ENCODE measurements at regions not wholly inside any gene's neighbourhood (a gene's known extent, or its start where the extent isn't known, plus 50 kb on each side); places are given as distances from the start of the nearest gene placed in this dataset.
"Not testable (repeated sequence)": the region's sequence is repeated elsewhere in the genome, so short reads cannot be mapped to it uniquely, and the experiment has no call there.

DNA sequence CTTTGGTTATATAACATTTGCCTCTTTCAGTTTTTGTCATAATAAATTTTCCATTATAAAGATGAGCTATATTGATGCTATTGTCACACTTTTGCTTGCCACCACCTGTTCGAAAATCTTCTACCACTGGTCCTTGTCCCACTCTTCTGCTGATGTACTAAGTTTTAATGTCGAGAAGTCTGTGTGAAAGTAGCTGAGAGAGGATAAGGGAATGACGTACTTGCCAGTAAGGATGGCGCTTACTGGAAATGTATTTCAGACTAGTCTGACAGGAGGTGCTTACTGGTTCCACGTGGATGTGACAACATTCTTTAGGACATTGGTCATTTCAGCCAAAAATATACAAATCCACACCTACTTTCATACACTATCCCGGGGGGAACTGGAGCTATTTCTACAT lies 132.7 kb upstream of the NR3C2 start:
- CTCF ChIA-PET = no interaction called here
- H3K9me3 Mint-ChIP-seq = peaks cover 2% of the 10 kb centered on the region
- no peaks in the 10 kb centered on the region for H3K36me3 Mint-ChIP-seq
- no peaks in the 10 kb centered on the region for H3K27me3 Mint-ChIP-seq
- H3K4me1 Mint-ChIP-seq (ENCODE audit: low read depth) = no peaks in the 10 kb centered on the region
- intact Hi-C loops (cut with micrococcal nuclease) = no loop called here
- POLR2A ChIA-PET = no interaction called here
- DNase-seq = no peak
- no peak overlapping the region for H3K27ac Mint-ChIP-seq
- no peak overlapping the region for H3K4me3 Mint-ChIP-seq

DNA sequence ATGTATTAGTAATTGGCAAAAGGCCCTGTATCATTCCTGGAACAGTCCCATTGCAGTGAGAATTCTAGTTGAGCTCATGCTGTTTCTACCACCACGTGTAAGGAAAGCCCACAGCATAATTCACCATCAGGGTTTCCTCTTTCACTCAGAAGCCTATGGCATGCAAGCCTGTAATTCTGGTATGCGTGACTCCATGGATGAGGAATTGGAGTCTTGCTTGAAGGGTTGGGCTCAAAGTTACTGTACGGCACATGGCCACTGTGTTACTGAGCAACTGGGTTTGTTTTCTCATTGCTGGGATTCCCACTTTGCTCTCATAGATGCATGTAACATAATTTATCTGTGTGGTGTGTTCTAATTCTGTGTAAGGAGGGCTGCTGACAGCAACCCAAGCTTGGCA lies 132.3 kb upstream of the NR3C2 start:
- peaks cover 6% of the 10 kb centered on the region for H3K9me3 Mint-ChIP-seq
- H3K4me1 Mint-ChIP-seq (ENCODE audit: low read depth) = no peaks in the 10 kb centered on the region
- intact Hi-C loops (cut with micrococcal nuclease) = no loop called here
- no peaks in the 10 kb centered on the region for H3K27me3 Mint-ChIP-seq
- ChIA-PET POLR2A (no interaction called here), CTCF (no interaction called here)
- H3K27ac Mint-ChIP-seq = no peak overlapping the region
- DNase-seq = no peak
- no peaks in the 10 kb centered on the region for H3K36me3 Mint-ChIP-seq
- no peak overlapping the region for H3K4me3 Mint-ChIP-seq

DNA sequence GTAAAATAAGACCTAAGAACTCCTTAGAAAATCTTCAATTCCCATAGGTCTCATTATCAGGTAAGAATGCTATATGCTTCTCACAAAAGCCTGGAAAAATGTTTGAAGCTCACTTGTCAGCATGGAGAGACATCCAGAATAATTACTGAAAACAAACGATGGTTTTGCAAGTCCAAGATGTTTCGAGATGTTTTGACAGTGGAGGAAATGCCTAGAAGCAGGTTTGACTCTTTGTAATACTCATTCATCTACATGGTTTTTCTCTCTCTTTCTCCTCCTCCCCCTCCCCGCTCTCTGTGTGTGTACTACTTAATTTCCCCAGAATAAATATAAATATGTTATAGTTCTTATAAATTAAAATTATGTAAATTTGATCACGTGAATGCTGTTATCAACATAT lies 131.9 kb upstream of the NR3C2 start:
- ChIA-PET POLR2A (no interaction called here), CTCF (no interaction called here)
- H3K9me3 Mint-ChIP-seq = peaks cover 8% of the 10 kb centered on the region

DNA sequence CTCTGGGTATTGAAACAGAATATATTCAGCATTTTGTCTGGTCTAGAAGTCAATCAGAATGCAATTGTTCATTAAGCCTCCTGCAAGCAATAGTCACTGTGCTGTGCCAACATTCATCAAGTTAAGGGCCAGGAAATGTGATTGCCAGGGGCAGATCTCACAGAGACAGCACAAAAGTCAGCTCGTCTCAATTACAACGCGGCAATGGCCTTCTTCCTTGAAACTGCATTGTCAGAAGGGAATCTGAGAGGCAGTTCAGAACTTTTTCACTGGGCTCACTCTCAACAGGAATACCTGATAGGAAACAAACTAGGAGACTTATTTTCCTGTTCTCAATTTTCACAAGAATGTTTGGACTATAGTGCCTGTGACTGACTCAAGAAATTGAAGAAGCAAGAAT lies 131.1 kb upstream of the NR3C2 start:
- DNase-seq = no peak
- Mint-ChIP-seq H3K9me3 (peaks cover 13% of the 10 kb centered on the region), H3K4me1 (ENCODE audit: low read depth) (no peaks in the 10 kb centered on the region), H3K27ac (no peak overlapping the region), H3K27me3 (no peaks in the 10 kb centered on the region), H3K4me3 (no peak overlapping the region), H3K36me3 (peaks cover 2% of the 10 kb centered on the region)
- CTCF ChIA-PET = no interaction called here
- intact Hi-C loops (cut with micrococcal nuclease) = no loop called here
- POLR2A ChIA-PET = no interaction called here

More for the DNA sequence above, 131.9 kb upstream of the NR3C2 start:
- no peak for DNase-seq
- H3K4me1 Mint-ChIP-seq (ENCODE audit: low read depth) = no peaks in the 10 kb centered on the region
- H3K27me3 Mint-ChIP-seq = no peaks in the 10 kb centered on the region
- no peaks in the 10 kb centered on the region for H3K36me3 Mint-ChIP-seq
- H3K4me3 Mint-ChIP-seq = no peak overlapping the region
- intact Hi-C loops (cut with micrococcal nuclease) = no loop called here
- H3K27ac Mint-ChIP-seq = no peak overlapping the region

DNA sequence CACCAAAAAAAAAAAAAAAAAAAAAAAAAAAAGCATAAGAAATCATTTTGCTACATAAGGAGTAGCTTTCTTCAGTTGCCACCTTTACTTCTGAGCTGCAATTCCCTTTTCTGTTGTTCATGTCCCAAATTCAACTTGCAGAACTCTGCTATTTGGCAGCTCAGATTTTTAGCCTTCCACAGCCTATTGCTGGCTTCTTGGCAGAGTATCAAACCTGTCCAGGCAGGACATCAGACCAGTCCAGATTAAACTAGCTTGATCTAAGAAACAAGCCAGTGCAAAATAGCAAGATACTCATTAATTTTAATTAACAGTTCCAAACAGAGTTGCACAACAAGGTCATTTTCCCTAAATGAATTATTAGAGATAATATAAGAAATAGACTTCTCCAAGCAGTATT lies 123.6 kb upstream of the NR3C2 start:
- H3K9me3 Mint-ChIP-seq = peaks cover 18% of the 10 kb centered on the region
- no peak overlapping the region for H3K27ac Mint-ChIP-seq
- H3K27me3 Mint-ChIP-seq = no peaks in the 10 kb centered on the region
- H3K4me3 Mint-ChIP-seq = no peak overlapping the region
- ChIA-PET CTCF (no interaction called here), POLR2A (no interaction called here)
- no peaks in the 10 kb centered on the region for H3K4me1 Mint-ChIP-seq (ENCODE audit: low read depth)
- DNase-seq = no peak
- peaks cover 4% of the 10 kb centered on the region for H3K36me3 Mint-ChIP-seq
- intact Hi-C loops (cut with micrococcal nuclease) = no loop called here

DNA sequence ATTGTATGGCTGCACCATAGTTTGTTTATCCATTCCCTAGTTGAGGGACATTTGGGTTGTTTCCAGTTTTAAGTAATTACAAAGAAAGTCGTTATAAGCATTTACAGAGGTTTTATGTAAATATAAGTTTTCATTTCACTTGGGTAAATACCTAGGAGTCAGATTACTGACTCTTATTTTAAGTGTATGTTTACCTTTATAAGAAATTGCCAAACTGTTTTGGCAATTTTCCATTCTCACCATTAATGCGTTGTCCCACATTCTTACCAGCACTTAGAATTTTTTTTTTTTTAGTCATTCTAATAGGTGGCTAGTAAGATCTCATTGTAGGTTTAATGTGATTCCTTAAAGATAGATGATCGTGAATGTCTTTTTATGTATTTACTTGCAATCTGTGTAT lies 121.5 kb upstream of the NR3C2 start:
- ChIA-PET POLR2A (no interaction called here), CTCF (interaction anchor here (0.6 kb wide), 1 partner anchor 261 kb away, joined by 3 read pairs; no protein-coding TSS in a partner anchor)
- H3K4me1 Mint-ChIP-seq (ENCODE audit: low read depth) = no peaks in the 10 kb centered on the region
- H3K27ac Mint-ChIP-seq = no peak overlapping the region
- H3K36me3 Mint-ChIP-seq = peaks cover 3% of the 10 kb centered on the region
- H3K27me3 Mint-ChIP-seq = no peaks in the 10 kb centered on the region
- H3K4me3 Mint-ChIP-seq = no peak overlapping the region
- DNase-seq = no peak
- H3K9me3 Mint-ChIP-seq = peaks cover 6% of the 10 kb centered on the region
- intact Hi-C loops (cut with micrococcal nuclease) = no loop called here

DNA sequence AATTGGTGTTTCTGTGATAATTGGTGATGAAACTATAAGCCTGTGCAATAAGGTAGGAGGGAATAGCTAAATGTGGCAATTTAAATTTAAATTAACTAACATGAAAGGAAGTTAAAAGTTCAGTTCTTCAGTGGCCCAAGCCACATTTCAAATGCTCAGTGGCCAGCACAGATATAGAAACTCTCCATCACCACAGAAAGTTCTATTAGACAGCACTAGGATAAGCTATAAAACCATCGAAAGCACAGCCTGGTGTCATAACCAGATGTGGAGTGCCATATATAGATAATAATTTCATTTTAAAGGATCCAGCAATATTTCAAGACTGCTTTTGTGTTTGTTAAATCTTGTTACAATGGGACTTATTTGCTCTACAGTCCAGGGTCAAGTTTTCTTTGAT lies 119.3 kb upstream of the NR3C2 start:
- H3K4me1 Mint-ChIP-seq (ENCODE audit: low read depth) = no peaks in the 10 kb centered on the region
- intact Hi-C loops (cut with micrococcal nuclease) = no loop called here
- no peak overlapping the region for H3K27ac Mint-ChIP-seq
- H3K4me3 Mint-ChIP-seq = no peak overlapping the region
- H3K9me3 Mint-ChIP-seq = no peaks in the 10 kb centered on the region
- POLR2A ChIA-PET = no interaction called here
- H3K27me3 Mint-ChIP-seq = no peaks in the 10 kb centered on the region
- H3K36me3 Mint-ChIP-seq = no peaks in the 10 kb centered on the region
- CTCF ChIA-PET = no interaction called here
- DNase-seq = no peak

DNA sequence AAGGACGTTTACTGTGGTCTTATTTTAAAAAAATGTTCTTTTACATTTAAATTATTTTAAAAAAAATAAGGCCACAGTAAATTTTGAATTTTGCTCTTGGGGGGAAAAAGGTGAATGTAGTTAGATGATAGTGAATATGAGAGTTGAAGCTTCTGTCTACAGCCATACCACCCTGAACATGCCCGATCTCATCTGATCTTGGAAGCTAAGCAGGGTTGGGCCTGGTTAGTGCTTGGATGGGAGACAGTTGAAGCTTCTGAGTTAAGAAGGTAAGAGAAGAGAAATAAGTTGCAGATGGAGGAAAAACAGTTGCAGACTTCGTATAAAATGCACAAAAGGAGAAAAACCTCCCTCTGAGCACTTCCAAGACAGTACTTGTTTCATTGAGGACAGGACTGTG lies 115.6 kb upstream of the NR3C2 start:
- ChIA-PET POLR2A (interaction anchor here (0.6 kb wide), 1 partner anchor 16 kb away, joined by 3 read pairs; no protein-coding TSS in a partner anchor), CTCF (no interaction called here)
- Mint-ChIP-seq H3K9me3 (no peaks in the 10 kb centered on the region), H3K4me3 (no peak overlapping the region), H3K4me1 (ENCODE audit: low read depth) (no peaks in the 10 kb centered on the region), H3K36me3 (no peaks in the 10 kb centered on the region), H3K27ac (no peak overlapping the region), H3K27me3 (no peaks in the 10 kb centered on the region)
- intact Hi-C loops (cut with micrococcal nuclease) = no loop called here
- no peak for DNase-seq

DNA sequence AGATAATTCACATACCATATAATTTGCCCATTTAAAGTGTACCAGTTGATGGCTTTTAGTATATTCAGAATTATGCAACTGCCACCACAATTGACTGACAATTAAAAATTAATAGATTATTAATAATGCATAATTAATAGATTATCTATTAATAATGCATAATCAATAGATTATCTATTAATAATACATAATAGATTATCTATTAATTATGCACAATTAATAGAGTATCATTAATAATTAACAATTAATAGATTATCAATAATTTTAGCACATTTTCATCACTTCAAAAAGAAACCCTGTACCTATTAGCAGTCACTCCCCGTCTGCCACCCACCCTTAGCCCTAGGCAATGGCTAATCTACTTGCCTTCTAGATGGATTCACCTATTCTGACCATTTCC lies 108.6 kb upstream of the NR3C2 start:
- intact Hi-C loops (cut with micrococcal nuclease) = no loop called here
- CTCF ChIA-PET = no interaction called here

DNA sequence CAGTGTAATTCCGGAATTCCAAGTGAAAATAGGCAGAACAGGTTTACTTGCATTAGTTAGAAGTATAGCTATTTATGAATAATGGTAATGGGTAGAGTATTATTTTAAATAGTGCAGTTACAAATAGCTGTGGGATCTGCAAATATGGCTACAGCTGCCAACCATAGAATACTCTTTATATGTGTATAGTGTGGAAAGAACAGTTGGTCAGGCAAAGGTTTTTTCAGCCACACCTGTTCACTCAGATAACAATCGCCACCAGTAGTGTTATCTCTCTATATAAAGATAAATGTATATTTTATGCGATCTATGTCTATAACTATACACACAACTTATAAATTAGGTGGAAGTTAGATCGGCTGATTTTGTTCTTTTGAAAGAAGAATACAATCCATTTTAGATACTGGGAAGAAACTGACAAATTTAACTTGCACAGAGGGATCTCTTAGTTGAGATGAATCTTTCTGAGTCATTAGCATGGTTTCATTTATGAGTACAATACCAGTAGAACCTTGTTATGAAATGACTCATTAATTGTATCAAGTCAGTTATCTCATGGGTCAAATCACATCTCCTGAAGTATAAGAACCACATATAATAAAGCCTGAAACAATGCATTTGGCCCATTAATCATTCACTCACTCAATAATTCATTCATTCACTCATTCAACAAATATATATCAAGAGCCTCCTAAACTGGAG lies 100.9 kb upstream of the NR3C2 start:
- Mint-ChIP-seq H3K36me3 (no peaks in the 10 kb centered on the region), H3K27me3 (no peaks in the 10 kb centered on the region)

More for the DNA sequence above, 108.6 kb upstream of the NR3C2 start:
- Mint-ChIP-seq H3K27ac (no peak overlapping the region), H3K27me3 (no peaks in the 10 kb centered on the region), H3K4me3 (no peak overlapping the region), H3K4me1 (ENCODE audit: low read depth) (no peaks in the 10 kb centered on the region), H3K36me3 (no peaks in the 10 kb centered on the region), H3K9me3 (no peaks in the 10 kb centered on the region)
- POLR2A ChIA-PET = no interaction called here
- DNase-seq = no peak

DNA sequence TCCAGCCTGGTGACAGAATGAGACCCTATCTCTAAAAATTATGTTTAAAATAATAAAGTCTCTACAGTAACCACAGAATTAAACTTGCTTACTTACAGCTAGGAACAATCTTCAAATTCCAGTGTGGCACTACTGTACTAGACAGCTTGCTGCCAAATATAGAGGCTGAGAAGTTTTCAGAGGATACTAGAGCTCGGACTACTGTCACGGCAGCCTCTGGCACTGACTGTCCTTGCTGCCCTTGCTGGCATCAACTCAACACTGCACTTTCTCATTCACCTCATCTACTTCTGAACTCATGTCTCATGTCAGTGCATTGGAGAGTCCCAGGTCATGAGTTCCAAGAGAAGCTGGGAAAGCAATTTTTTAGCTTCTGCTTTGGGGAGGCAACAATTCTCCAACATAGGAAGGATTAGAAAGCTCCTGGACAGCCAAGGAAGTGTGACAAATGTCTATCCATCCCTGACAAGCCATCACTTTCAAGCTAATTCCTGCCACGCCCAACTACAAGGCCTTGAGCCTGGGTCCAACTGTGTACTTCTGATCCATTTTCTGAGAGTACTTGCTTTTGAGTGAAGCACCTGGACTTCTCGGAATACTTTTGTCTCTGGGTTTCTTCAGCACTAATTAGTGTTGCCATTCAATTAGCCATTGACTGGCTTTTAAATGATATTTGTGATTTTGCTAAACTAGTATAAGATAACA lies 98.6 kb upstream of the NR3C2 start:
- intact Hi-C loops (cut with micrococcal nuclease) = no loop called here
- ChIA-PET CTCF (no interaction called here), POLR2A (no interaction called here)
- Mint-ChIP-seq H3K4me3 (no peak overlapping the region), H3K36me3 (peaks cover under 1% of the 10 kb centered on the region), H3K27me3 (no peaks in the 10 kb centered on the region), H3K4me1 (ENCODE audit: low read depth) (no peaks in the 10 kb centered on the region), H3K9me3 (peaks cover under 1% of the 10 kb centered on the region), H3K27ac (no peak overlapping the region)
- no peak for DNase-seq

More for the DNA sequence above, 100.9 kb upstream of the NR3C2 start:
- intact Hi-C loops (cut with micrococcal nuclease) = no loop called here
- Mint-ChIP-seq H3K27ac (no peak overlapping the region), H3K4me1 (ENCODE audit: low read depth) (no peaks in the 10 kb centered on the region), H3K4me3 (no peak overlapping the region), H3K9me3 (no peaks in the 10 kb centered on the region)
- POLR2A ChIA-PET = no interaction called here
- CTCF ChIA-PET = no interaction called here
- DNase-seq = no peak

DNA sequence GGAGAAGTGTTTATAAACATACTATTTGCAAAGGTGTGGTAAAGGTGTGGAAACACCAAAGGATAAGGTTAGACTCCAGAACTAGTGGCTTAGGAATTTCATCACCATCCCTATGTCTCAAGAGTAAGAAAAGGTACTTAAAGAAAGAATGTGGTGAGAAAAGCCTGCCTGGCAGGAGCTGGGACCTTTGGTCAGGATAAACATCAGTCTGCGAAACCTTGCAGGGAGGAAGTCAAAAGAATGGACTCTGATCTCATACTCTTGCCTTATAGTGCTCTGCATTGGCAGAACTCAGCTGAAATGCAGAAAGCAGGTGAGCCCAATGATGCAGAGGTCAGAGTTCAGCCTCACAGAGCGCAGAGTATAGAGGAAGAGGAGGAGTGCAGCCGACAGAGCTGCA lies 97.2 kb upstream of the NR3C2 start:
- Mint-ChIP-seq H3K4me1 (ENCODE audit: low read depth) (no peaks in the 10 kb centered on the region), H3K9me3 (peaks cover 8% of the 10 kb centered on the region), H3K27me3 (no peaks in the 10 kb centered on the region), H3K27ac (no peak overlapping the region), H3K36me3 (peaks cover 7% of the 10 kb centered on the region), H3K4me3 (no peak overlapping the region)
- intact Hi-C loops (cut with micrococcal nuclease) = no loop called here
- no peak for DNase-seq
- POLR2A ChIA-PET = no interaction called here
- CTCF ChIA-PET = no interaction called here

DNA sequence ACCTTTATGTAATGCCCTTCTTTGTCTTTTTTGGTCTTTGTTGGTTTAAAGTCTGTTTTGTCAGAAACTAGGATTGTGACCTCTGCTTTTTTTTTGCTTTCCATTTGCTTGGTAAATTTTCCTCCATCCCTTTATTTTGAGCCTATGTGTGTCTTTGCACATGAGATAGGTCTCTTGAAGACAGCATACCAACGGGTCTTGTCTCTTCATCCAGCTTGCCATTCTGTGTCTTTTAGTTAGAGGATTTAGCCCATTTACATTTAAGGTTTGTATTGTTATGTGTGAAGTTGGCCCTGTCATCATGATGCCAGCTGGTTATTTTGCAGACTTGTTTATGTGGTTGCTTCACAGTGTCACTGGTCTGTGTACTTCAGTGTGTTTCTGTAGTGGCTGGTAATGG lies 91.6 kb upstream of the NR3C2 start:
- CTCF ChIA-PET; H3K4me1 Mint-ChIP-seq (ENCODE audit: low read depth); H3K27ac Mint-ChIP-seq; DNase-seq; H3K4me3 Mint-ChIP-seq; intact Hi-C loops (cut with micrococcal nuclease); POLR2A ChIA-PET; H3K27me3 Mint-ChIP-seq: not testable (repeated sequence)
- H3K9me3 Mint-ChIP-seq = peaks cover 39% of the 10 kb centered on the region
- H3K36me3 Mint-ChIP-seq = peaks cover 15% of the 10 kb centered on the region

Data from activated CD4-positive, alpha-beta memory T cell treated with anti-CD3 and anti-CD28 coated beads for 36 hours (primary cell).